Lower leg skin (tissue), 4 donors: ENCODE measurements at regions not wholly inside any gene's neighbourhood (a gene's known extent, or its start where the extent isn't known, plus 50 kb on each side); places are given as distances from the start of the nearest gene placed in this dataset.

Experiments used
- DNase-seq, 2 donors: peaks; one replicate each; pipeline ENCODE4 v3.0.0-alpha.2; 2019; ENCODE audit warnings: low spot score in 2 of 2
- H3K4me3 ChIP-seq: fragments of 200-600 bp; sonication (generic); 2 replicates; pipeline ENCODE4 v1.5.1; 2017; ENCODE audit warnings: mild to moderate bottlenecking, low read depth; ENCODE audit not compliant: poor library complexity, severe bottlenecking
- CTCF ChIP-seq, 3 donors: fragments of 450-650 bp; IDR thresholded peaks; one replicate each; pipeline ENCODE4 v1.5.1; 2016; ENCODE audit warnings: antibody characterized with exemption in 3 of 3, mild to moderate bottlenecking in 3 of 3, moderate library complexity in 2 of 3
- POLR2A ChIP-seq, 2 donors: fragments of 450-650 bp; IDR thresholded peaks; one replicate each; pipeline ENCODE4 v1.6.1; 2016 to 2017; ENCODE audit warnings: antibody characterized with exemption in 2 of 2, mild to moderate bottlenecking in 1 of 2, moderate library complexity in 1 of 2
- WGBS, 2 donors: methylation state at CpG; one replicate each; pipeline ENCODE4 v1.1.5; 2018; 5-methylcytosine and 5-hydroxymethylcytosine counted together
- intact Hi-C: fragments of 100-400 bp; cut with DNase I; formaldehyde crosslinking; loops from one replicate; pipeline ENCODE4 v1.15.0; 2023; ENCODE audit warnings: low total_unique reads

- 95 to 96% methylated on average over 1 of the region's 1 CpG for WGBS, 2 donors
- TF ChIP-seq CTCF (IDR thresholded peaks at IDR 0.05) (no peak), POLR2A (IDR thresholded peaks at IDR 0.05) (no peak)
- intact Hi-C loops: no loop called here
- no peak overlapping the region for H3K4me3 ChIP-seq
- DNase-seq: no peak
These were observed 274.9 kb downstream of the ABHD5 start for GRCh38 chr3:43965656-43966055.

- TF ChIP-seq CTCF (IDR thresholded peaks at IDR 0.05) (no peak), POLR2A (IDR thresholded peaks at IDR 0.05) (no peak)
- intact Hi-C loops: no loop called here
- WGBS, 2 donors: 81 to 90% methylated on average over 6 of the region's 6 CpGs
- no peak overlapping the region for H3K4me3 ChIP-seq
- no peak for DNase-seq
These were observed 275.4 kb downstream of the ABHD5 start for GRCh38 chr3:43966126-43966525.

GRCh38 chr3:43966530-43966929 is 275.2 kb upstream of the TOPAZ1 start:
- DNase-seq: no peak
- 85 to 88% methylated on average over 3 of the region's 3 CpGs for WGBS, 2 donors
- intact Hi-C loops: no loop called here
- H3K4me3 ChIP-seq: no peak overlapping the region
- TF ChIP-seq CTCF (IDR thresholded peaks at IDR 0.05): no peak
- no peak for TF ChIP-seq POLR2A (IDR thresholded peaks at IDR 0.05)

GRCh38 chr3:43968465-43968864 is 273.2 kb upstream of the TOPAZ1 start:
- H3K4me3 ChIP-seq: no peak overlapping the region
- TF ChIP-seq POLR2A (IDR thresholded peaks at IDR 0.05): no peak
- no peak for TF ChIP-seq CTCF (IDR thresholded peaks at IDR 0.05)
- 67 to 73% methylated on average over 5 of the region's 5 CpGs for WGBS, 2 donors
- intact Hi-C loops: no loop called here
- DNase-seq: no peak

- 46 to 49% methylated on average over 4 of the region's 4 CpGs for WGBS, 2 donors
- intact Hi-C loops: no loop called here
- TF ChIP-seq POLR2A (IDR thresholded peaks at IDR 0.05) (no peak), CTCF (IDR thresholded peaks at IDR 0.05) (no peak)
- no peak for DNase-seq
- H3K4me3 ChIP-seq: no peak overlapping the region
These were observed 271.7 kb upstream of the TOPAZ1 start for GRCh38 chr3:43969944-43970343.

GRCh38 chr3:43970351-43970750 is 271.3 kb upstream of the TOPAZ1 start:
- 70 to 73% methylated on average over 8 of the region's 8 CpGs for WGBS, 2 donors
- no peak for DNase-seq
- TF ChIP-seq CTCF (IDR thresholded peaks at IDR 0.05) (no peak), POLR2A (IDR thresholded peaks at IDR 0.05) (no peak)
- H3K4me3 ChIP-seq: no peak overlapping the region
- intact Hi-C loops: no loop called here
